ENCODE measurements at regions not wholly inside any gene's neighbourhood (a gene's known extent, or its start where the extent isn't known, plus 50 kb on each side); places are given as distances from the start of the nearest gene placed in this dataset.

- Histone ChIP-seq H3K23ac (ENCODE audit: low read length in 2 of 2) (no peak overlapping the region), H3K9ac (ENCODE audit: low read length) (no peak overlapping the region), H3K4ac (ENCODE audit: low read depth in 1 of 2, low read length in 2 of 2) (no peak overlapping the region), H2AK5ac (ENCODE audit: low read length, severe bottlenecking) (no peak overlapping the region), H4K91ac (ENCODE audit: low read length) (no peak overlapping the region), H2BK5ac (ENCODE audit: low read depth, low read length, poor library complexity, severe bottlenecking) (no peak overlapping the region), H2BK12ac (ENCODE audit: low read length in 2 of 2) (no peak overlapping the region), H4K8ac (ENCODE audit: low read length) (no peak overlapping the region), H3K9me3 (ENCODE audit: control insufficient read depth, low read length) (no peaks in the 10 kb centered on the region), H3K27ac (ENCODE audit: low read length, poor library complexity, severe bottlenecking) (no peak overlapping the region), H2AFZ (ENCODE audit: low read depth, low read length) (no peak overlapping the region), H2BK120ac (ENCODE audit: low read depth, low read length) (no peak overlapping the region), H3K4me2 (ENCODE audit: low read length, poor library complexity, severe bottlenecking) (no peak overlapping the region), H3K4me3 (ENCODE audit: insufficient read depth in 1 of 2, low read depth in 1 of 2, low read length in 2 of 2) (no peak overlapping the region), H3K79me1 (replicated peaks; ENCODE audit: low read length, poor library complexity, severe bottlenecking) (no peaks in the 10 kb centered on the region), H3K36me3 (ENCODE audit: control insufficient read depth in 1 of 2, insufficient read depth in 2 of 2, low read depth in 1 of 2, low read length in 2 of 2) (no peaks in the 10 kb centered on the region), H3K4me1 (ENCODE audit: control insufficient read depth, insufficient read depth, low read depth, low read length) (peaks cover 2% of the 10 kb centered on the region), H2BK15ac (ENCODE audit: low read depth, poor library complexity, severe bottlenecking) (no peak overlapping the region), H3K14ac (ENCODE audit: low read length in 2 of 2) (no peak overlapping the region), H3K18ac (ENCODE audit: low read depth in 1 of 2, low read length in 2 of 2) (no peak overlapping the region), H3K27me3 (ENCODE audit: control insufficient read depth in 1 of 2, insufficient read depth in 1 of 2, low read length in 2 of 2) (no peaks in the 10 kb centered on the region)
- DNase-seq: no peak
- WGBS: 75% methylated on average over 5 of the region's 5 CpGs
Measured at GRCh38 chr1:76759171-76759860, 108.0 kb upstream of the ST6GALNAC5 start.

GRCh38 chr1:76759950-76760349 lies 107.3 kb upstream of the ST6GALNAC5 start:
- no peak overlapping the region for H3K4me3 ChIP-seq (ENCODE audit: insufficient read depth in 1 of 2, low read depth in 1 of 2, low read length in 2 of 2)
- H3K9me3 ChIP-seq (ENCODE audit: control insufficient read depth, low read length): no peaks in the 10 kb centered on the region
- no peaks in the 10 kb centered on the region for H3K79me1 ChIP-seq (replicated peaks; ENCODE audit: low read length, poor library complexity, severe bottlenecking)
- H2BK5ac ChIP-seq (ENCODE audit: low read depth, low read length, poor library complexity, severe bottlenecking): no peak overlapping the region
- no peak overlapping the region for H3K27ac ChIP-seq (ENCODE audit: low read length, poor library complexity, severe bottlenecking)
- H3K23ac ChIP-seq (ENCODE audit: low read length in 2 of 2): no peak overlapping the region
- H2BK15ac ChIP-seq (ENCODE audit: low read depth, poor library complexity, severe bottlenecking): no peak overlapping the region
- peaks cover 2% of the 10 kb centered on the region for H3K4me1 ChIP-seq (ENCODE audit: control insufficient read depth, insufficient read depth, low read depth, low read length)
- H2BK120ac ChIP-seq (ENCODE audit: low read depth, low read length): no peak overlapping the region
- H3K36me3 ChIP-seq (ENCODE audit: control insufficient read depth in 1 of 2, insufficient read depth in 2 of 2, low read depth in 1 of 2, low read length in 2 of 2): no peaks in the 10 kb centered on the region
- H3K4ac ChIP-seq (ENCODE audit: low read depth in 1 of 2, low read length in 2 of 2): no peak overlapping the region
- no peak overlapping the region for H3K18ac ChIP-seq (ENCODE audit: low read depth in 1 of 2, low read length in 2 of 2)
- no peaks in the 10 kb centered on the region for H3K27me3 ChIP-seq (ENCODE audit: control insufficient read depth in 1 of 2, insufficient read depth in 1 of 2, low read length in 2 of 2)
- H3K4me2 ChIP-seq (ENCODE audit: low read length, poor library complexity, severe bottlenecking): no peak overlapping the region
- no peak overlapping the region for H2BK12ac ChIP-seq (ENCODE audit: low read length in 2 of 2)
- H2AK5ac ChIP-seq (ENCODE audit: low read length, severe bottlenecking): no peak overlapping the region
- WGBS: 60% methylated on average over 4 of the region's 4 CpGs
- H4K8ac ChIP-seq (ENCODE audit: low read length): no peak overlapping the region
- H3K9ac ChIP-seq (ENCODE audit: low read length): no peak overlapping the region
- H2AFZ ChIP-seq (ENCODE audit: low read depth, low read length): no peak overlapping the region
- no peak overlapping the region for H4K91ac ChIP-seq (ENCODE audit: low read length)
- peak; percentile 11 for DNase-seq
- no peak overlapping the region for H3K14ac ChIP-seq (ENCODE audit: low read length in 2 of 2)

GRCh38 chr1:76763738-76764137 lies 103.5 kb upstream of the ST6GALNAC5 start:
- Histone ChIP-seq H2BK12ac (ENCODE audit: low read length in 2 of 2) (no peak overlapping the region), H3K23ac (ENCODE audit: low read length in 2 of 2) (no peak overlapping the region), H2BK15ac (ENCODE audit: low read depth, poor library complexity, severe bottlenecking) (no peak overlapping the region), H2BK120ac (ENCODE audit: low read depth, low read length) (no peak overlapping the region), H3K4ac (ENCODE audit: low read depth in 1 of 2, low read length in 2 of 2) (no peak overlapping the region), H3K9me3 (ENCODE audit: control insufficient read depth, low read length) (no peaks in the 10 kb centered on the region), H3K4me1 (ENCODE audit: control insufficient read depth, insufficient read depth, low read depth, low read length) (peaks cover 2% of the 10 kb centered on the region), H4K8ac (ENCODE audit: low read length) (no peak overlapping the region), H2AFZ (ENCODE audit: low read depth, low read length) (no peak overlapping the region), H3K27ac (ENCODE audit: low read length, poor library complexity, severe bottlenecking) (no peak overlapping the region), H2AK5ac (ENCODE audit: low read length, severe bottlenecking) (no peak overlapping the region), H3K36me3 (ENCODE audit: control insufficient read depth in 1 of 2, insufficient read depth in 2 of 2, low read depth in 1 of 2, low read length in 2 of 2) (no peaks in the 10 kb centered on the region), H3K4me3 (ENCODE audit: insufficient read depth in 1 of 2, low read depth in 1 of 2, low read length in 2 of 2) (no peak overlapping the region), H3K14ac (ENCODE audit: low read length in 2 of 2) (no peak overlapping the region), H3K9ac (ENCODE audit: low read length) (no peak overlapping the region), H4K91ac (ENCODE audit: low read length) (no peak overlapping the region), H3K18ac (ENCODE audit: low read depth in 1 of 2, low read length in 2 of 2) (no peak overlapping the region), H3K4me2 (ENCODE audit: low read length, poor library complexity, severe bottlenecking) (no peak overlapping the region), H2BK5ac (ENCODE audit: low read depth, low read length, poor library complexity, severe bottlenecking) (no peak overlapping the region), H3K27me3 (ENCODE audit: control insufficient read depth in 1 of 2, insufficient read depth in 1 of 2, low read length in 2 of 2) (no peaks in the 10 kb centered on the region), H3K79me1 (replicated peaks; ENCODE audit: low read length, poor library complexity, severe bottlenecking) (no peaks in the 10 kb centered on the region)
- DNase-seq: no peak
- WGBS: 85% methylated on average over 3 of the region's 3 CpGs

GRCh38 chr1:76764638-76765454 lies 102.4 kb upstream of the ST6GALNAC5 start:
- Histone ChIP-seq H3K4me3 (ENCODE audit: insufficient read depth in 1 of 2, low read depth in 1 of 2, low read length in 2 of 2) (no peak overlapping the region), H3K14ac (ENCODE audit: low read length in 2 of 2) (no peak overlapping the region), H4K8ac (ENCODE audit: low read length) (no peak overlapping the region), H3K9ac (ENCODE audit: low read length) (no peak overlapping the region), H3K18ac (ENCODE audit: low read depth in 1 of 2, low read length in 2 of 2) (no peak overlapping the region), H2BK12ac (ENCODE audit: low read length in 2 of 2) (no peak overlapping the region), H3K4me2 (ENCODE audit: low read length, poor library complexity, severe bottlenecking) (no peak overlapping the region), H3K4me1 (ENCODE audit: control insufficient read depth, insufficient read depth, low read depth, low read length) (peaks cover 2% of the 10 kb centered on the region), H3K36me3 (ENCODE audit: control insufficient read depth in 1 of 2, insufficient read depth in 2 of 2, low read depth in 1 of 2, low read length in 2 of 2) (no peaks in the 10 kb centered on the region), H2BK5ac (ENCODE audit: low read depth, low read length, poor library complexity, severe bottlenecking) (no peak overlapping the region), H3K23ac (ENCODE audit: low read length in 2 of 2) (no peak overlapping the region), H2BK120ac (ENCODE audit: low read depth, low read length) (no peak overlapping the region), H3K79me1 (replicated peaks; ENCODE audit: low read length, poor library complexity, severe bottlenecking) (no peaks in the 10 kb centered on the region), H2AFZ (ENCODE audit: low read depth, low read length) (no peak overlapping the region), H2AK5ac (ENCODE audit: low read length, severe bottlenecking) (no peak overlapping the region), H4K91ac (ENCODE audit: low read length) (no peak overlapping the region), H3K27me3 (ENCODE audit: control insufficient read depth in 1 of 2, insufficient read depth in 1 of 2, low read length in 2 of 2) (no peaks in the 10 kb centered on the region), H3K9me3 (ENCODE audit: control insufficient read depth, low read length) (no peaks in the 10 kb centered on the region), H2BK15ac (ENCODE audit: low read depth, poor library complexity, severe bottlenecking) (no peak overlapping the region), H3K4ac (ENCODE audit: low read depth in 1 of 2, low read length in 2 of 2) (no peak overlapping the region), H3K27ac (ENCODE audit: low read length, poor library complexity, severe bottlenecking) (no peak overlapping the region)
- no peak for DNase-seq
- 91% methylated on average over 26 of the region's 26 CpGs for WGBS
